Tibial nerve (tissue), 4 donors: ENCODE measurements at regions not wholly inside any gene's neighbourhood (a gene's known extent, or its start where the extent isn't known, plus 50 kb on each side); places are given as distances from the start of the nearest gene placed in this dataset.

Source experiments
- DNase-seq, 2 donors: peaks; one replicate each; pipeline ENCODE4 v3.0.0-alpha.2; 2019; ENCODE audit warnings: low spot score in 2 of 2
- H3K27ac ChIP-seq, 4 donors: fragments of 200-600 bp; sonication (generic) in 3 of 4; one replicate each; pipeline ENCODE4 v1.5.1; 2017 to 2019; ENCODE audit warnings: mild to moderate bottlenecking in 1 of 4
- H3K27me3 ChIP-seq, 2 donors: fragments of 200-600 bp; sonication (generic) in 1 of 2; one replicate each; pipeline versions ENCODE4 v1.5.1 to v1.6.0; 2017 to 2019
- H3K36me3 ChIP-seq, 3 donors: fragments of 200-600 bp; sonication (generic); one replicate each; pipeline ENCODE4 v1.5.1; 2018 to 2019
- H3K4me1 ChIP-seq, 4 donors: fragments of 200-600 bp; sonication (generic) in 3 of 4; one replicate each; pipeline ENCODE4 v1.5.1; 2017 to 2019
- H3K4me3 ChIP-seq, 4 donors: fragments of 200-600 bp; sonication (generic) in 3 of 4; one replicate each; pipeline ENCODE4 v1.5.1; 2017 to 2019; ENCODE audit warnings: mild to moderate bottlenecking in 1 of 4, moderate library complexity in 1 of 4
- H3K9me3 ChIP-seq, 4 donors: fragments of 200-600 bp; sonication (generic) in 3 of 4; one replicate each; pipeline ENCODE4 v1.5.1; 2017 to 2019
- EP300 ChIP-seq, 2 donors: sonication (generic); formaldehyde crosslinking; IDR thresholded peaks; one replicate each; pipeline ENCODE4 v1.6.1; 2017; ENCODE audit warnings: antibody characterized with exemption in 2 of 2, mild to moderate bottlenecking in 1 of 2
- POLR2A ChIP-seq, 2 donors: fragments of 450-650 bp; IDR thresholded peaks; one replicate each; pipeline ENCODE4 v1.6.1; 2017; ENCODE audit warnings: antibody characterized with exemption in 2 of 2, mild to moderate bottlenecking in 2 of 2, moderate library complexity in 2 of 2
- WGBS, 2 donors: methylation state at CpG; one replicate each; pipeline ENCODE4 v1.1.5; 2018; 5-methylcytosine and 5-hydroxymethylcytosine counted together
- TF ChIP-seq, protein P1 (sequence below), 5 experiments: fragments of 200-600 bp in 3 of 5; fragments of 450-650 bp in 2 of 5; sonication (generic) in 3 of 5; IDR thresholded peaks; one replicate each; pipeline ENCODE4 v1.5.1; 2016 to 2019; ENCODE audit warnings: antibody characterized with exemption in 5 of 5, mild to moderate bottlenecking in 3 of 5, moderate library complexity in 2 of 5

DNA sequence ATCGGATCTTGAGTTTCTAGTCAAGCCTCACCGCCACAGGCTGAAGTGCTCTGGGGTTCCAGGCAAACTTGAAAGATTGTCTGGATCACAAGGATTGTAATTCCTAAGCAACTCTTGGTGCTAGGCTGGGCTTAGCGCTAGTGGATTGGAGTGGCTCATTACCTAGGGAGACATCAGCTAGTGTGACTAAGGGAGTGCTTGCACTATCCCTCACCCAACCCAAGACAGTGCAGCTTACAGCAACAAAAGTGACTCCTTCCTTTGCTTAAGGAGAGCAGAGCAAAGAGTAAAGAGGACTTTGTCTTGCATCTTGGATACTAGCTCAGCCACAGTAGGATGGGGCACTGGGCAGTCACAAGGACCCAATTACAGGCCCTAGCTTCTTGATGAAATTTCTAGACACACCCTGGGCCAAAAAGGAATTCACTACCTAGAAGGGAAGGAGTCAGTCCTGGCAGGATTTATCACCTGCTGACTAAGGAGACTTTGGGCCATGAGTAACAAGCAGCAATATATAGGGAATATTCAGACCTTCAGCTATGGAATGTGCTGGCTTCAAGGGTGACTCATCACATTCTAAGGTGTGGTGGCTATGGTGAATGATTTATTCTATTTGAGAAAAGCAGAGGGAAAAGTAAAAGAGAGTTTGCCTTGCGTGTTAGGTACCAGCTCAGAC is 1212.4 kb downstream of the PCDH18 start:
- TF ChIP-seq, protein P1, sequence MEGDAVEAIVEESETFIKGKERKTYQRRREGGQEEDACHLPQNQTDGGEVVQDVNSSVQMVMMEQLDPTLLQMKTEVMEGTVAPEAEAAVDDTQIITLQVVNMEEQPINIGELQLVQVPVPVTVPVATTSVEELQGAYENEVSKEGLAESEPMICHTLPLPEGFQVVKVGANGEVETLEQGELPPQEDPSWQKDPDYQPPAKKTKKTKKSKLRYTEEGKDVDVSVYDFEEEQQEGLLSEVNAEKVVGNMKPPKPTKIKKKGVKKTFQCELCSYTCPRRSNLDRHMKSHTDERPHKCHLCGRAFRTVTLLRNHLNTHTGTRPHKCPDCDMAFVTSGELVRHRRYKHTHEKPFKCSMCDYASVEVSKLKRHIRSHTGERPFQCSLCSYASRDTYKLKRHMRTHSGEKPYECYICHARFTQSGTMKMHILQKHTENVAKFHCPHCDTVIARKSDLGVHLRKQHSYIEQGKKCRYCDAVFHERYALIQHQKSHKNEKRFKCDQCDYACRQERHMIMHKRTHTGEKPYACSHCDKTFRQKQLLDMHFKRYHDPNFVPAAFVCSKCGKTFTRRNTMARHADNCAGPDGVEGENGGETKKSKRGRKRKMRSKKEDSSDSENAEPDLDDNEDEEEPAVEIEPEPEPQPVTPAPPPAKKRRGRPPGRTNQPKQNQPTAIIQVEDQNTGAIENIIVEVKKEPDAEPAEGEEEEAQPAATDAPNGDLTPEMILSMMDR (IDR thresholded peaks at IDR 0.05) = no peak
- TF ChIP-seq POLR2A (IDR thresholded peaks at IDR 0.05) (no peak), EP300 (IDR thresholded peaks at IDR 0.05) (no peak)
- WGBS, 2 donors = 90 to 97% methylated on average over 4 of the region's 4 CpGs
- no peak overlapping the region for H3K27ac ChIP-seq
- no peak overlapping the region for H3K4me3 ChIP-seq
- no peaks in the 10 kb centered on the region for H3K9me3 ChIP-seq
- no peak for DNase-seq
- no peaks in the 10 kb centered on the region for H3K27me3 ChIP-seq
- H3K36me3 ChIP-seq = no peaks in the 10 kb centered on the region
- no peaks in the 10 kb centered on the region for H3K4me1 ChIP-seq

DNA sequence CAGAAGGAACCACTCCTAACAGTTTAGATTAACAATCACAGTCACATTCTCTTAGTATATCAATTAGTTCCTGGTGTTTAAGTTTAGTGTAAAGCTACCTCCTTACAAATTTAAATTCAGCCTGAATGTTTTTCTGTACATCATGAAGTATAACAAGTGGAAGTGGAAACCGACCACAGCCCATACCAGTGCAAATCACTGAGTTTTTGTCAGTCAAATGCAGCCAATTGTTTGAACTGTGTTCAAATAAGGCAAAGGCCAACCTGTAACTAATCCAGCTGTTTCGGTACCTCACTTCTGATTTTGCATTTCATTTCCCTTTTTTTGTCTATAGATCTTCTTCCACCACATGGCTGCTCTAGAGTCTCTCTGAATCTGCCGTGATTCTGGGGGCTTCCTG is 1215.3 kb downstream of the PCDH18 start:
- Histone ChIP-seq H3K27ac (no peak overlapping the region), H3K9me3 (no peaks in the 10 kb centered on the region), H3K4me1 (no peaks in the 10 kb centered on the region), H3K27me3 (no peaks in the 10 kb centered on the region), H3K36me3 (no peaks in the 10 kb centered on the region), H3K4me3 (no peak overlapping the region)
- 84 to 85% methylated on average over 3 of the region's 3 CpGs for WGBS, 2 donors
- DNase-seq = no peak
- TF ChIP-seq POLR2A (IDR thresholded peaks at IDR 0.05) (no peak), EP300 (IDR thresholded peaks at IDR 0.05) (no peak)
- TF ChIP-seq, protein P1 (IDR thresholded peaks at IDR 0.05) = no peak

DNA sequence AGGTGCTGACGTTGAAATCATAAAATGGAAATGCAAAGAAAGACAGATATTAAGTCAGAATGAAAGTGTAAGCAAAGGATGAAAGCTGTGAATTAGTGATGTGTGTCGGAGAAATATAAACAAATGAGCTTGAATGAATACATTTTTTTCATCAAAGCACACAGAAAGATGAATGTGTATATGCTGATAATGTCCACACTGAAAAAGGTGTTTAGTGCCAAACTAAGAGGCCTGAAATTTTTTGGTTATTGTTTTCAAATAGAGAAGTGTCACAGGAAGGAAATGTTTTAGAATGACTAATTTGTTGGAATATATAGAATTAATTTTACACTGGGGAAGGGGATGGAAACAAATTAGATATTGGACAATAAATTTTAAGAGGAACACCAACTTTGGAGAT is 1217.6 kb downstream of the PCDH18 start:
- WGBS, 2 donors = 68 to 76% methylated on average over 2 of the region's 2 CpGs
- no peaks in the 10 kb centered on the region for H3K4me1 ChIP-seq
- no peaks in the 10 kb centered on the region for H3K27me3 ChIP-seq
- H3K36me3 ChIP-seq = no peaks in the 10 kb centered on the region
- no peak overlapping the region for H3K27ac ChIP-seq
- TF ChIP-seq, protein P1 (IDR thresholded peaks at IDR 0.05) = no peak
- TF ChIP-seq EP300 (IDR thresholded peaks at IDR 0.05) (no peak), POLR2A (IDR thresholded peaks at IDR 0.05) (no peak)
- H3K4me3 ChIP-seq = no peak overlapping the region
- DNase-seq = no peak
- H3K9me3 ChIP-seq = no peaks in the 10 kb centered on the region

DNA sequence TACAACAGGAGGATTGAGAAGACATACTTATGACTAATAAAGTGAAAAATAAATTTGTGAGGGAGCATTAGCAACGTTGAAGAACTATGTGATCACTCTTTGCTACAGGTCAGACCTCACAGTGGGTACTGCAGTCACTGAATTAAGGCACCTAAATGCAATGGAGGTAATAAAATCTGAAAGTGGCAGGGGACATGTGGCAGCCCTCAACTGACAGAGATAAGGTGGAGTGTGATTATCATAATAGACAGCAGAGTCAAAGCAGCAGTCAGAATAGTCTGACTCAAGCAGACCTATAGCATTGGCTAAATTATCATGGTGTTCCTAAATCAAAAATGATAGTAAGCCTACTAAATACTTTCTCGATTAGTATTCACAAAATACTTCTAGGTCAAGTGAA is 1220.5 kb downstream of the PCDH18 start:
- Histone ChIP-seq H3K4me3 (no peak overlapping the region), H3K27me3 (no peaks in the 10 kb centered on the region), H3K27ac (no peak overlapping the region), H3K9me3 (no peaks in the 10 kb centered on the region), H3K36me3 (no peaks in the 10 kb centered on the region), H3K4me1 (no peaks in the 10 kb centered on the region)
- DNase-seq = no peak
- TF ChIP-seq, protein P1 (IDR thresholded peaks at IDR 0.05) = no peak
- TF ChIP-seq POLR2A (IDR thresholded peaks at IDR 0.05) (no peak), EP300 (IDR thresholded peaks at IDR 0.05) (no peak)
- WGBS, 2 donors = 60 to 63% methylated on average over 2 of the region's 2 CpGs

DNA sequence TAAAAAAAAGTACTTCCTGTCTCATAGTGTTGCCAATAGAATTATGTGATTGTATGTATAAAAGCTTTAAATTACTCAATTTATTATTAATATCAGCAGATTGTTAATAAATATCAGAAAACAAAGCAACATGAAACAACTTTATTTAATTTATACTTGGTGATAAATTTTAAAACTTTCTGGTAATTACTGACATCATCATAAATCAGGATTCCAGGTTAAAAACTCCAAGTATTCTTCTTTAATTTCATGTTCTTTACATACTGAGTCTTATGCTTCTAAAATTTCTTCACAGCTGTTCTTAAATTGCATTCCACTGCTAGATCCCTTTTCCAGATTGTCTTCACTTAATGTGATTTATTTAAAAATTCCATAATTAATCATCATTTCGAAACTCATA is 1224.5 kb downstream of the PCDH18 start:
- no peaks in the 10 kb centered on the region for H3K36me3 ChIP-seq
- 90% methylated on average over 1 of the region's 1 CpG for WGBS, 2 donors
- H3K9me3 ChIP-seq = no peaks in the 10 kb centered on the region
- H3K4me1 ChIP-seq = no peaks in the 10 kb centered on the region
- H3K27me3 ChIP-seq = no peaks in the 10 kb centered on the region
- H3K27ac ChIP-seq = no peak overlapping the region
- DNase-seq = no peak
- H3K4me3 ChIP-seq = no peak overlapping the region
- TF ChIP-seq POLR2A (IDR thresholded peaks at IDR 0.05) = no peak
- no peak for TF ChIP-seq EP300 (IDR thresholded peaks at IDR 0.05)
- TF ChIP-seq, protein P1 (IDR thresholded peaks at IDR 0.05) = no peak
